ENCODE measurements at regions not wholly inside any gene's neighbourhood (a gene's known extent, or its start where the extent isn't known, plus 50 kb on each side); places are given as distances from the start of the nearest gene placed in this dataset.

- CTCF ChIA-PET, result no interaction called here
- no peak overlapping the region for H3K4me3 Mint-ChIP-seq (ENCODE audit: low read depth, unreplicated experiment)
- no peak overlapping the region for H3K27ac Mint-ChIP-seq (ENCODE audit: unreplicated experiment)
- peaks cover 5% of the 10 kb centered on the region for H3K9me3 Mint-ChIP-seq (ENCODE audit: low read depth, unreplicated experiment)
- TF ChIP-seq CTCF (IDR thresholded peaks at IDR 0.05; ENCODE audit: unreplicated experiment), result no peak
- intact Hi-C loops (cut with micrococcal nuclease; ENCODE audit: unreplicated experiment), result no loop called here
- DNase-seq, result no peak
- H3K27me3 Mint-ChIP-seq (ENCODE audit: unreplicated experiment), result peaks cover 24% of the 10 kb centered on the region
- no peaks in the 10 kb centered on the region for H3K4me1 Mint-ChIP-seq (ENCODE audit: low read depth, unreplicated experiment)
- no peaks in the 10 kb centered on the region for H3K36me3 Mint-ChIP-seq (ENCODE audit: insufficient read depth, unreplicated experiment)
- no TSS peak for BruUV-seq (replicated peaks)
These were observed 128.1 kb upstream of the STK26 start for GRCh38 chrX:131894995-131895394.

- BruUV-seq (replicated peaks), result no TSS peak
- intact Hi-C loops (cut with micrococcal nuclease; ENCODE audit: unreplicated experiment), result no loop called here
- peaks cover 5% of the 10 kb centered on the region for H3K9me3 Mint-ChIP-seq (ENCODE audit: low read depth, unreplicated experiment)
- H3K4me1 Mint-ChIP-seq (ENCODE audit: low read depth, unreplicated experiment), result no peaks in the 10 kb centered on the region
- H3K27me3 Mint-ChIP-seq (ENCODE audit: unreplicated experiment), result peaks cover 27% of the 10 kb centered on the region
- CTCF ChIA-PET, result no interaction called here
- H3K4me3 Mint-ChIP-seq (ENCODE audit: low read depth, unreplicated experiment), result no peak overlapping the region
- H3K27ac Mint-ChIP-seq (ENCODE audit: unreplicated experiment), result no peak overlapping the region
- no peak for TF ChIP-seq CTCF (IDR thresholded peaks at IDR 0.05; ENCODE audit: unreplicated experiment)
- H3K36me3 Mint-ChIP-seq (ENCODE audit: insufficient read depth, unreplicated experiment), result no peaks in the 10 kb centered on the region
- no peak for DNase-seq
These were observed 127.3 kb upstream of the STK26 start for GRCh38 chrX:131895807-131896206.

GRCh38 chrX:131901546-131901945 is 121.6 kb upstream of the STK26 start:
- BruUV-seq (replicated peaks), result no TSS peak

DNA sequence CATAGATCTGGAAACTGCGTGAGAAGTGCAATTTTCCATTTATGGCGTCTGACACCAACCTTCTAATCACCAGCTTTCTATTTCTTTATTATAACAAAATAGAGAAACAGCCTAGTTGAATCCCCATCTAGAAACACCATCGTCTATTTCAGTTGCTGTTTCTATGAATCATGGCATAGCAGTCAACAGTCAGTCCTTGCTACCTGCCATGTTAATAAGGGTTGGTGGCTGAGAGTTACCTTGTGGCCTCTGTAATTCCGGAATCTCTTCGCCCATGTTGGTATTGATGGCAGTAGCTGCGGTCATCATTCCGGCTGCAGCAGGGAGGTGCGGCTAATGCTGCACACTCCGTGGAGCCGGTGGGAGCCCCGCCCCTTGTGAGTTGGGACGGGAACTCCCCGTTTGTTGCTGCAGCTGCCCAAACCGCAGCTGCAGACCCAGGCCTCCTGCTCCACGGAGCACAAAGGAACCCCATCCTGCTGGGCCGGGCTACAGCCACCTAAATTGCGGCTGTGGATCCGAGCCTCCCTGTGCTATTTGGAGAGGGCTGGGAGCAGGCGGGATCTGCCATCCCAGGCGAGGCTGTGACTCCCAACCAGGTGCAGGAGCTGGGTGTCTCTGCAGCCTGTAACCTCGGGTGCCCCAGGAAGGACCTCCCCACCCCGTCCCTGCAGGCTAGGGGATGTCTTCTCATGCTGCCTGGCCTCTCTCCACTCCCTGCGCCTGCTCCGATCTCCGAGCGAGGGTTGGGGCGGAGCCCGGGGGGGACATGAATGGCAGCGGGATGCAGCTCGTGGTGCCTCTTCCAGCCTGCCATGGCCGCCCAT is 115.4 kb upstream of the STK26 start:
- H3K36me3 Mint-ChIP-seq (ENCODE audit: insufficient read depth, unreplicated experiment), result no peaks in the 10 kb centered on the region
- H3K27me3 Mint-ChIP-seq (ENCODE audit: unreplicated experiment), result peaks cover 9% of the 10 kb centered on the region
- no peak for TF ChIP-seq CTCF (IDR thresholded peaks at IDR 0.05; ENCODE audit: unreplicated experiment)
- CTCF ChIA-PET, result interaction anchor here (0.5 kb wide), 1 partner anchor 14 kb away, joined by 3 read pairs; no protein-coding TSS in a partner anchor
- H3K27ac Mint-ChIP-seq (ENCODE audit: unreplicated experiment), result no peak overlapping the region
- H3K4me3 Mint-ChIP-seq (ENCODE audit: low read depth, unreplicated experiment), result no peak overlapping the region
- no TSS peak for BruUV-seq (replicated peaks)
- no peak for DNase-seq
- H3K9me3 Mint-ChIP-seq (ENCODE audit: low read depth, unreplicated experiment), result no peaks in the 10 kb centered on the region
- no peaks in the 10 kb centered on the region for H3K4me1 Mint-ChIP-seq (ENCODE audit: low read depth, unreplicated experiment)
- intact Hi-C loops (cut with micrococcal nuclease; ENCODE audit: unreplicated experiment), result no loop called here

More at GRCh38 chrX:131901546-131901945, 121.6 kb upstream of the STK26 start:
- no peak for DNase-seq
- CTCF ChIA-PET, result no interaction called here
- peaks cover 3% of the 10 kb centered on the region for H3K9me3 Mint-ChIP-seq (ENCODE audit: low read depth, unreplicated experiment)
- H3K4me1 Mint-ChIP-seq (ENCODE audit: low read depth, unreplicated experiment), result no peaks in the 10 kb centered on the region
- H3K27me3 Mint-ChIP-seq (ENCODE audit: unreplicated experiment), result peaks cover 35% of the 10 kb centered on the region
- TF ChIP-seq CTCF (IDR thresholded peaks at IDR 0.05; ENCODE audit: unreplicated experiment), result no peak
- H3K36me3 Mint-ChIP-seq (ENCODE audit: insufficient read depth, unreplicated experiment), result no peaks in the 10 kb centered on the region
- no peak overlapping the region for H3K27ac Mint-ChIP-seq (ENCODE audit: unreplicated experiment)
- H3K4me3 Mint-ChIP-seq (ENCODE audit: low read depth, unreplicated experiment), result no peak overlapping the region
- intact Hi-C loops (cut with micrococcal nuclease; ENCODE audit: unreplicated experiment), result no loop called here

Data from Calu3 (cell line).